ENCODE measurements at regions not wholly inside any gene's neighbourhood (a gene's known extent, or its start where the extent isn't known, plus 50 kb on each side); places are given as distances from the start of the nearest gene placed in this dataset.

DNA sequence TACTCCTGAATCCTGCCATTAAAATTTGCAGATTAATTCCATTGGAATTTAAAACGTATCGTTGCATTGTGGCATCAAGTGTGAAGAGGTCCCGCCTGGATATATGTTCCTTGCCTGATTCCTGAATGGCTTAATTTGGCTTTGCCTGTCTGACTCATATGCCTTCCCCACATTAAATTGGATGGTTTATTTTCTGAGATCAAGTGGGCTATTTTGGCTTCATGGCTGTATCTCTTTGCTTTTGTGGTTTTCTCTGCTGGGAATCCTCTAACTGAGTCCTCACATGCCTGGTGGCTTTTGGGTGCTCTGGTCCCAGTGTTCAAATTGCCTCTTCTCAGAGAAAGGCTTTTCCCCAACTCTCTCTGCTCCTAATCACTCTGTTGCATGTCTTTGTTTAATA is 127.9 kb upstream of the DYRK2 start:
- H3K27me3 Mint-ChIP-seq = no peaks in the 10 kb centered on the region
- no peaks in the 10 kb centered on the region for H3K36me3 Mint-ChIP-seq
- H3K9me3 Mint-ChIP-seq = no peaks in the 10 kb centered on the region
- no peak overlapping the region for H3K27ac Mint-ChIP-seq
- H3K4me1 Mint-ChIP-seq = peaks cover 28% of the 10 kb centered on the region
- no peak overlapping the region for H3K4me3 Mint-ChIP-seq

DNA sequence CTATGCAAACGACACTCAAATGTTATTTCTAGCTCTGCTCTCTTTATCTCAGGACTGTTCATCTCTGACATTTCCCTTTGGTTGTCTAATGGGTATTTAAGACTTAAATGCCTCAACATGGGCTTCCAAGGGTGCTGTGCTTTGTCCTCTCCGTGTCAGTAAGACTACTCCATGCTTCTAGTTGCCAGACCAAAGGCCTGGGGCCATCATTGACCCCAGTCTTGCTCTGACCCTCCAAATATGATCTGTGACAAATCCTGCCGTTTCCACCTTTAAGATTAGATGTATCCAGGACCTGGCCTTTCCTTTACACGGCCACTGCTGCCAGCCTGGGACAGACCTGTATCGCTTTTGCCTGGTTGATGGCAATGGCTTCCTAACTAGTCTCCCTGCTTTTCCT is 126.3 kb upstream of the DYRK2 start:
- no peaks in the 10 kb centered on the region for H3K9me3 Mint-ChIP-seq
- H3K27me3 Mint-ChIP-seq = no peaks in the 10 kb centered on the region
- H3K4me1 Mint-ChIP-seq = peaks cover 22% of the 10 kb centered on the region
- H3K27ac Mint-ChIP-seq = no peak overlapping the region
- no peaks in the 10 kb centered on the region for H3K36me3 Mint-ChIP-seq
- no peak overlapping the region for H3K4me3 Mint-ChIP-seq

DNA sequence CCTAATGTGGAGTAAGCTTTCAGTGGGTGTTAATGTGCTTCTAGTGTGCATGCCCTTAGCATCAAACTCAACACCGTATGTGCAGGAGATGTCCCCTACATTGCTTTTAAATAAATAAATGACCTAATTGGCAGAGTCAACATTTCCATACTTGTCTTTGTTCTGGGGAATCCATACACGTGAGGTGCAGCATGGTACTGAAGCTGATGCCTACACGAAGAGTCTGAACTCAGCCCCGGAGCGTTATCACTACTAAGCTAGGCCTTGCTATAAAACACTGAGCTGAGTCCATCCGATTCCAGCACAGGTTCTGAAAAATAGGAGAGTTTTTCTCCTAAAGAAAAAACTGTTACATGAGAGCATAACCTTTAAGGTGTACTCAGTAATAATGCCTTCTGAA is 125.0 kb upstream of the DYRK2 start:
- no peak overlapping the region for H3K27ac Mint-ChIP-seq
- no peaks in the 10 kb centered on the region for H3K36me3 Mint-ChIP-seq
- H3K27me3 Mint-ChIP-seq = no peaks in the 10 kb centered on the region
- H3K9me3 Mint-ChIP-seq = no peaks in the 10 kb centered on the region
- no peak overlapping the region for H3K4me3 Mint-ChIP-seq
- peaks cover 21% of the 10 kb centered on the region for H3K4me1 Mint-ChIP-seq

DNA sequence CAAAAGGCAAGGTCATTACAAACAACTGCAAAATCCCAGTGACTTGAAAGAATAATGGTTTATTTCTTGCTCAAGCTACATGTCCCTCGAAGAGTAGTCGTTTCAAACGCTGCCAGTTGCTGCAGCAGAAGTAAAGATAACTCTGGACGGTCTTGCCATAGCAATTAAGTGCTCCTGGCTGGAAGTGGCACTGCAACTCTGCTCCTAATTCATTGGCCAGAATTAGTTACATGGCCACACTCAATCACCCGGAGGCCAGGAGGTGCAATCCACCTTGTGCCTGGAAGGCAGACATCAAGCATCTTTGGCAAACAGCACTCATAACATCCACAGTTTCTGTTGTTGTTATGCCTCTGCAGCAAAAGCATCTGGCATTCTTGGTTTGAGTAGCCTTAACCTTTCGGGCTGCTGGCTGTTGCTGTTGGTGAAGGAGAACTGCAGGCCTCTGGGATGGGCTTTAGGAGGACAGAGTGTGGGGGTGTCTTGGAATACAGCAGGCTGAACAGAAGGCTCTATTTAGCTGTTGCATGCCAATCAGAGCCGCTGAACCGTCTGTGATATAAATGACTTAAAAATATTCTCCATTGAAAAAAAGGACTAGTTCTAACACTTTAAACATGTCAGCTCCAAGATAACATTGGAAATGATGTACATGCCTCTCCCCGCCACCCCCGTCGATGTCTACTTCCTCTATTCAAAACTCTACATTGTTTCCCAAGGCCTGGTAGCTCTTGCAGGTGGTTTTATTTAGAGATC is 123.5 kb upstream of the DYRK2 start:
- Mint-ChIP-seq H3K27me3 (no peaks in the 10 kb centered on the region), H3K27ac (no peak overlapping the region), H3K4me3 (no peak overlapping the region), H3K4me1 (peaks cover 21% of the 10 kb centered on the region), H3K36me3 (no peaks in the 10 kb centered on the region), H3K9me3 (no peaks in the 10 kb centered on the region)

DNA sequence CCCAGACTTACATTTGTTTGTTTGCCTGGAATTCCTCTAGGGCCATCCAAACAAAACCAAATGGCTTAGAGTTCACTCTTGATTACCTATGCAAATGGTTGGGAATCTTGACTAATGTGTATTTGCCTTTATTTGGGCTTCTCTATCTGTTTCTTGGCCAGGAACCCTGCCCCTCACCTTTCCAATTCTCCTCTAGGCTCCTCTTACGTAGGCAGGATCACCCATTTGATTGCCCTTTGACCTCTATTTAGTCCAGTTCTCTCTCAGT is 123.0 kb upstream of the DYRK2 start:
- Mint-ChIP-seq H3K27ac (no peak overlapping the region), H3K4me3 (no peak overlapping the region), H3K27me3 (no peaks in the 10 kb centered on the region), H3K9me3 (no peaks in the 10 kb centered on the region), H3K4me1 (peaks cover 21% of the 10 kb centered on the region), H3K36me3 (no peaks in the 10 kb centered on the region)

DNA sequence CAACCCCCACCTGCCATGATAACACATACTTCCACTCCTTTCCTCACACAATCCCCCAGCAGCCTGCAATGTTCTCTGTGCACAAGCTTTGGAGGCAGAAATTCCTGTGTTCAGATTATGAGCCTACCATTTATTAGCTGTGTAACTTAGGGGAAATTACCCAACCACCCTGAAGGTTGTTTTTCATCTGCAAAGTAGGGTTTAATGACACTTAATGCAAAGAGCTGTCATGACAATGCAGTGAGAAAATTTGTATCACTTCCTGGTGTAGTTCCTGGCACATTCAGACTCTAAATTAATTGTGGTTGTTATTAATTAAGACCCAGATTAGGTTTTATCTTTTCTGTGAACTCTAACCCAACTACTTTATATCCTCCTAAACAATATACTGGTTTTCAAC is 122.4 kb upstream of the DYRK2 start:
- no peak overlapping the region for H3K27ac Mint-ChIP-seq
- H3K4me3 Mint-ChIP-seq = peak overlapping the region; percentile 6
- peaks cover 17% of the 10 kb centered on the region for H3K4me1 Mint-ChIP-seq
- no peaks in the 10 kb centered on the region for H3K9me3 Mint-ChIP-seq
- no peaks in the 10 kb centered on the region for H3K36me3 Mint-ChIP-seq
- H3K27me3 Mint-ChIP-seq = no peaks in the 10 kb centered on the region

DNA sequence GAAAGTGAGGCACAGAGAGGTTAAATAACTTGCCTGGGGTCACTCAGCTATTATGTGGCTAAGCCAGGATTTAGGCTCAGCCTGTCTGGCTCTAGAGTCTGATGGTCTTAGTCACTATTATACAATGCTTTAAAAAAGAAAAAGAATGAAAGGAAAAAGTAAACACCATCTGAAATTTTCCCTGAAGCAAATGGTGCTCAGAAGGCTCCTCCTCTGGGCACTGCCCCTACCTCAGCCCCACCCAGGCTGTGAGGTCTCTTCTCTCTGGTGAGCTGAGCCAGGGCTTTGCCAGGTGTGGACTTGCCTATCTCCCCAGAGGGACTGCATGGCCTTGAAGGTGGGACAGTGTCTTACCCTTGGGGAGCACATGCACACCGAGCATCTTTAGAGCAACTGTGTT is 117.5 kb upstream of the DYRK2 start:
- H3K27me3 Mint-ChIP-seq = no peaks in the 10 kb centered on the region

DNA sequence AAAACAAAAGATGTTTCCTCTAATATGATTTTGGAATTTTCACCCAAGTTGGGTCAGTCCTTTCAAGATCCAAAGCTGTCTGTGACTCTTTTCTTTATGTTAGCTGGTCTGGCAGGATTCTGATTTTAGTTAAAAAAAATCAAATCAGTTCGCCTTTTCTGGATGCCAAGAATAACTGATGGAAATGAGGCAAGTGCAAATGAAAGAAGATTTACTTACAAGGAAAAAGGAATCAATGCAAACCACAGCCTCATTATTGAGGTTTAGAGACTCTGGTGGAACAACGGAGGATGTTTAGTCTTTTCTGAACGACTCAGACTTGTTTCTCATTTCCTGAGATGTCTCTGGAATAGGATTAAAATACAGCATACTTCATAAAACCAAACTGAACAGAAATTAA is 117.0 kb upstream of the DYRK2 start:
- H3K4me1 Mint-ChIP-seq = peaks cover 13% of the 10 kb centered on the region
- H3K27ac Mint-ChIP-seq = no peak overlapping the region
- no peaks in the 10 kb centered on the region for H3K9me3 Mint-ChIP-seq
- H3K27me3 Mint-ChIP-seq = no peaks in the 10 kb centered on the region
- H3K4me3 Mint-ChIP-seq = no peak overlapping the region
- no peaks in the 10 kb centered on the region for H3K36me3 Mint-ChIP-seq

More for the DNA sequence above, 117.5 kb upstream of the DYRK2 start:
- Mint-ChIP-seq H3K4me1 (peaks cover 17% of the 10 kb centered on the region), H3K27ac (peak overlapping the region; percentile 18), H3K36me3 (no peaks in the 10 kb centered on the region), H3K9me3 (no peaks in the 10 kb centered on the region), H3K4me3 (no peak overlapping the region)

DNA sequence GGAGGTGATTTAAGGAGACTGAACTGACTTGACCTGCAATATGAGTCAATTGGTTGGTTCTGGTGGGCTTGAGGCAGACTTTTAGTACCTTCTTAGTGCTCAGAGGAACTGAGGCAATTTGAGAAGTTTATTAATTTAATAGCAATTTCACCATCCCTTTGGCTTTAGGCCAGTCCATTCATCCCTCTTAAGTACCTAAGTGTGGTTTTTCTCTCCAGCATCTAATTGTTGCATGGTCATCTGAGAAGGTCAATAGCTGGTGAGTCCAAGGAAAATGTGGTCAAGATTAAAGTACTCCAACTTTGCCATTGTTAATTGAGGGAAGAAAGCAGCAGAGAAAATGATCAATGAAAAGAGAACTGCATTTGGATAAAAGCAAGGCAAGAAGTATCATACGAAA is 115.4 kb upstream of the DYRK2 start:
- Mint-ChIP-seq H3K4me1 (peaks cover 12% of the 10 kb centered on the region), H3K36me3 (no peaks in the 10 kb centered on the region), H3K4me3 (no peak overlapping the region), H3K27ac (no peak overlapping the region), H3K27me3 (no peaks in the 10 kb centered on the region), H3K9me3 (no peaks in the 10 kb centered on the region)

DNA sequence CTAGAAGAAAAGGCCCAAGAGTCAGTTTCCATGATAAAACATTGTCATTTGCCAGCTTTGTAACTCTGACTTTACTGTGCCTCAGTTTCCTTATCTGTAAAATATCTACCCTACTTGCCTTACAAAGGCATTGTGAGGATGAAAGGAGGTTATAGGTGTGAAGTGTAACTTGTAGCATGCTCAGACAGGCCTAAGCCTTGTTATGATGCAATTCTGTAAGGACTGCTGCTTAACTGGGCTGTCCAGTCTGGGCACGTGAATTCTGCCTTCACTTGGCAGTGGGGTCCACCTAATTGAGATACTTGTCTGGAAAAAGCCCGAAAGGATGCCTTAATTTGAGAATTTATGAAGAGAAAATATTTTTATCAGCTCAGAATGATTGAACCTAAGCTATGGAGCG is 114.5 kb upstream of the DYRK2 start:
- no peak overlapping the region for H3K4me3 Mint-ChIP-seq
- H3K9me3 Mint-ChIP-seq = no peaks in the 10 kb centered on the region
- H3K4me1 Mint-ChIP-seq = peaks cover 12% of the 10 kb centered on the region
- H3K36me3 Mint-ChIP-seq = no peaks in the 10 kb centered on the region
- H3K27ac Mint-ChIP-seq = no peak overlapping the region
- H3K27me3 Mint-ChIP-seq = no peaks in the 10 kb centered on the region

DNA sequence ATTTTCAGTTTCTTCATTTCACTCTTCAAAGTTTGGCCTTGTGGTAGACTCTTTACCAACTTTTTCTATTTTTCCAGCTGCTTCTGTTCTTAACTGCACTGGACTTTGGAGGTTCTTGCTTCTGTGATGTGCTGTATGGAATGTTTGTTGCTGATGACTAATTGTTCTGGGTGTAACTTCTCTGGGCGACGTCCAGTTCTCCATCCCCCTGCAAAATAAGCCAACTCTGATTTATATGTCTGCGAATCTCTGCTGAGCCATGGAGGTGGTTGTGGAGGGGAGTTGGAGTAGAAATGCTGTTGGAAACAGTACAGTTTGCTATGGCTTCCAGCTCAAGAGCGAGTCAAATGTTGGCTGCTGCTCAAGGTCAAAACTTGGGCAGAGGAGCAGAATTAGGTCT is 113.9 kb upstream of the DYRK2 start:
- Mint-ChIP-seq H3K36me3 (no peaks in the 10 kb centered on the region), H3K27me3 (no peaks in the 10 kb centered on the region), H3K4me1 (peaks cover 6% of the 10 kb centered on the region), H3K27ac (peak overlapping the region; percentile 69), H3K4me3 (no peak overlapping the region), H3K9me3 (no peaks in the 10 kb centered on the region)

DNA sequence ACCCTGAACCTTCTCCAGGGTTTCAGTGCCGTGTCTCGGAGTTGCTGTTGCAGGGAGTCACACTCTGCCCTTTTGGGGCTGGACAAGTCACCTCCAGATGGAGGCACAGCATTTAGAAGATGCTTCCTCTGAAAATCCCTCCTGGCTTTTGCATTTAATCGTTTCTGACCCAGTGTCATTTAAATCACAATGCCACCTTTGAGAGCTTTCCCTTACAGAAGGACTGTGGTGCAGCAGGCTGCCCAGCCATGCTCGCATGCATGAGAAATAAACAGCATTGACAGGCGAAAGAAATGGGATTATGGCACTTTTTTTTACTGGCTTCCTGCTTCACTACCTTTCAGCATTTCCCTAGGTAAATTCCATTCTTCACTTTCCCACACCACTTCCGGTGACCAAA is 113.4 kb upstream of the DYRK2 start:
- Mint-ChIP-seq H3K36me3 (no peaks in the 10 kb centered on the region), H3K27ac (no peak overlapping the region), H3K27me3 (no peaks in the 10 kb centered on the region), H3K4me1 (peaks cover 6% of the 10 kb centered on the region), H3K4me3 (no peak overlapping the region), H3K9me3 (no peaks in the 10 kb centered on the region)

DNA sequence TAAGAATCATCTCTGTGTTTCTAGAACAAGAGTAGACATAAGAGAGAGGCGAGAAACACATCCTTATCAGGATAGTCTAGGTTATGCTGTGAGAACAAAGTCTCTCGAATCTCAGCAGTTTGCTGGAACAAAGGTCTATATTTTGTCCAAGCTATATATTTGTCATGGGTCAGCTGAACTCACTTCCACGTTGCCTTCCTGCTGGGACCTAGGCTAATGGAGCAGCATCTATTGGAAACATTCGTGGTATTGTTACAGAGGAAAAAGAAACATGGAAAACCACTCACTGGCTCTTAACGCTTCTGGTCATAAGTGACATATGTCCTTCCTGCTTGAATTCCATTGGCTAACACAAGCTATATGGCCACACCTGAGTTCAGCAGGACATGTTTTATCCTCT is 112.6 kb upstream of the DYRK2 start:
- Mint-ChIP-seq H3K9me3 (no peaks in the 10 kb centered on the region), H3K4me3 (no peak overlapping the region), H3K36me3 (no peaks in the 10 kb centered on the region), H3K4me1 (peaks cover 14% of the 10 kb centered on the region), H3K27ac (peak overlapping the region; percentile 13), H3K27me3 (no peaks in the 10 kb centered on the region)

DNA sequence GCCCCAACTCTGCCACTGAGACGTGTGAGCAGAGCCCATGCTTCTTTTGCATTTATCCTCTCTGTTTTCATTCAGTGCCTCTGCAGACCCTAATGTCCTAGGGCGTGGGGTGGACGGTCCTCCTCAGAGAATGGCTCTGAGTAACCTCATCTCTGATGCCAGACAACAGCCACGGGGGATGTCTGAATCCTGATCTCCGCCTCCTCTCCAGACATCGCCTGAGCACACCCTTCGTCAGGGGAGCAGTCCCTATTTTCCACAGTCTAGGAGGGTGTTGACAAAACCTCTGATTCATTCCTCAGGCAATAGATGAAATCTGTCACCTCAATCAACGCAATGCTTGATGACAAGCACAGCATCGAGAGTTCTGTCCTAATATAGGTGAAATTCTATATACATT is 109.2 kb upstream of the DYRK2 start:
- H3K9me3 Mint-ChIP-seq = no peaks in the 10 kb centered on the region
- H3K27ac Mint-ChIP-seq = no peak overlapping the region
- no peaks in the 10 kb centered on the region for H3K27me3 Mint-ChIP-seq

DNA sequence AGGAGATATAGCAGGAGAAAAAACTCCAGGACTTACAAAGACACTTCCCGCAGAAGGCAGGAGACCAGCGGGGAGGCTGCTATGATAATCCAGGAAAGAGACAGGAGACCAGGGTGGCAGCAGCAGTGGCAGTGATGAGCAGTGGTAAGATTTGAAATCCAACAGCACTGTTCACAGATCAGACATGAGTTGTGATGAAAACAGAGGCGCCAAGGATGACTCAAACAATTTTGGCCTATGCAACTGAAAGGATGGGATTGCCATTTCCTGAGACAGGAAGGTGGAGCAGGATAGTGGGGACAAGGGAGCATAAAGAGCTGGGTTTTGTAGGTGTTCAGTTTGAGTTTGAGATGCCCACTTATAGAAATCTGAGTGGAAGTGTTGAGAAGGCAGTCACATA is 108.6 kb upstream of the DYRK2 start:
- Mint-ChIP-seq H3K27me3 (no peaks in the 10 kb centered on the region), H3K9me3 (no peaks in the 10 kb centered on the region), H3K27ac (no peak overlapping the region), H3K4me3 (no peak overlapping the region), H3K4me1 (peaks cover 36% of the 10 kb centered on the region), H3K36me3 (no peaks in the 10 kb centered on the region)

More for the DNA sequence above, 109.2 kb upstream of the DYRK2 start:
- H3K4me3 Mint-ChIP-seq = no peak overlapping the region
- peaks cover 34% of the 10 kb centered on the region for H3K4me1 Mint-ChIP-seq
- no peaks in the 10 kb centered on the region for H3K36me3 Mint-ChIP-seq

DNA sequence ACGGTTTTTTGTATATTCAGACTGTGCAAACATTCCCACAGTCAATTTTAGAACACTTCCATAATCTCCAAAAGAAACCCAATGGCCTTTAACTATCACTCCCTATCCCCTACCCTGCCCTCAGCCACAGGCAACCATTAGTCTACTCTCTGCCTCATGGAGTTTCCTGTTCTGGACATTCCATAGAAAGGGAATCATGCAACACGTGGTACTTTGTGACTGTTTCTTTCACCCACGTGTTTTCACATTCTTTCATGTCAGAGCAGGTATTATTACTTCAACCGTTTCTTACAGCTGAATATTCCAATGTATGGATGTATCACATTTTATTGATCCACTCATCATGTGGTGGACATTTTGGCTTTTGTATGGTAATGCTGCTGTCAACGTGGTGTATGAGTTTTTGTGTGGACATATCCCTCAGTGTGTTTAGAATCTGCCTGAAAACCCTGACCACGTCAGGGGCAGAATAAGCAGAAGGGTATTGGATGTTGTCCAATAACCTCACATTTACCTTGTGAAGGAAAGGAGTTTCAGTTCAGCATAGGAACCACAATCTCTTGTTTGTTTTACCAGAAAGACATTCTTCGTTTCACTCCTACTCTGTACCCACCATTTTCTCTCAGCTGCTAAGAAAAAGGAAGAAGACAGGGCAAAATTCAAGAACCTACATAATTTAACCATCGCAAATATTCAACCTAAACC is 107.5 kb upstream of the DYRK2 start:
- Mint-ChIP-seq H3K27me3 (no peaks in the 10 kb centered on the region), H3K9me3 (no peaks in the 10 kb centered on the region), H3K27ac (no peak overlapping the region), H3K4me3 (no peak overlapping the region), H3K4me1 (peaks cover 47% of the 10 kb centered on the region), H3K36me3 (no peaks in the 10 kb centered on the region)

DNA sequence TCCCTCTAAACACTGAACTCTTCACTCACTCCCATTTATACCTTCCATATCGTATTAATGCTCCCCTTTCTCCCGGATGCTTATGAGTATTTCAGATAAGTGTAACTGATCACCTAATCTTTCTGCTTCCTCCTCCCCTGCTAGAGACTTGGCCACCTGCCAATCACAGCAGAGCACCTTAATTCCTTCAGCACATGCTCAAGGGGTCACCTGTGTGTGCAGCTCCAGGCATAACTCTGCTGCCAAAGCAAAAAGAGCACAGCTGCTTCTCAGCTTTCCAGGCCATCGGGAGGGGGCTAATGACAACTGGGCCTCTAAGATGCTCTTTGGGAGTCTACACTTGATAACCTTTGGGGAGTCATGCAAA is 106.9 kb upstream of the DYRK2 start:
- no peaks in the 10 kb centered on the region for H3K36me3 Mint-ChIP-seq
- peaks cover 50% of the 10 kb centered on the region for H3K4me1 Mint-ChIP-seq
- H3K4me3 Mint-ChIP-seq = peak overlapping the region; percentile 62
- H3K9me3 Mint-ChIP-seq = no peaks in the 10 kb centered on the region
- H3K27me3 Mint-ChIP-seq = no peaks in the 10 kb centered on the region
- no peak overlapping the region for H3K27ac Mint-ChIP-seq

Data from activated naive CD4-positive, alpha-beta T cell treated with anti-CD3 and anti-CD28 coated beads, Interleukin-2, amount 50 U/mL, for 24 hours (primary cell).